OCI-LY7 (cell line): ENCODE measurements at regions not wholly inside any gene's neighbourhood (a gene's known extent, or its start where the extent isn't known, plus 50 kb on each side); places are given as distances from the start of the nearest gene placed in this dataset.

Source experiments
- BruUV-seq: library from RNA; stranded (reverse); fragments of 400-500 nt; replicated peaks from 2 replicates; lab custom pipeline; 2021; lab: Mats Ljungman, UMichigan
- CTCF ChIA-PET: fragments of 300-600 bp; sonication (Branson Sonifier 250); formaldehyde crosslinking; loops from one replicate; lab custom pipeline; 2022; ENCODE audit warnings: antibody characterized with exemption; ENCODE audit not compliant: unreplicated experiment; lab: Charles Lee
- POLR2A ChIA-PET: fragments of 300-600 bp; sonication (Branson Sonifier 250); formaldehyde crosslinking; loops from one replicate; lab custom pipeline; 2022; ENCODE audit warnings: antibody characterized with exemption; lab: Charles Lee
- DNase-seq: peaks from one replicate; pipeline ENCODE4 v3.0.0-alpha.2; 2015; ENCODE audit warnings: low spot score
- H2AFZ ChIP-seq: fragments of 200-600 bp; sonication (generic), shearing (Covaris generic); 2 replicates; pipeline ENCODE4 v1.6.1; 2014; ENCODE audit warnings: mild to moderate bottlenecking, antibody characterized with exemption, low read length, moderate library complexity
- H3K27ac ChIP-seq: fragments of 200-600 bp; sonication (generic); 2 replicates; pipeline ENCODE4 v1.5.1; 2014; ENCODE audit warnings: mixed run types, low read depth, mild to moderate bottlenecking, moderate library complexity, low read length, inconsistent platforms; ENCODE audit not compliant: poor library complexity, severe bottlenecking
- H3K36me3 ChIP-seq: fragments of 200-600 bp; sonication (generic); 2 replicates; pipeline ENCODE4 v1.6.1; 2014; ENCODE audit warnings: mild to moderate bottlenecking, antibody characterized with exemption, low read length, moderate library complexity, mixed read lengths; ENCODE audit not compliant: insufficient read depth
- H3K4me1 ChIP-seq: fragments of 200-600 bp; sonication (generic); 2 replicates; pipeline ENCODE4 v1.5.1; 2014; ENCODE audit warnings: mild to moderate bottlenecking, low read length; ENCODE audit not compliant: insufficient read depth, poor library complexity, severe bottlenecking
- H3K4me2 ChIP-seq: fragments of 200-600 bp; sonication (generic); 2 replicates; pipeline ENCODE4 v1.6.1; 2014; ENCODE audit warnings: mild to moderate bottlenecking, low read length
- H3K4me3 ChIP-seq: fragments of 200-600 bp; sonication (generic); 2 replicates; pipeline ENCODE4 v1.5.1; 2014; ENCODE audit warnings: mild to moderate bottlenecking, low read depth, low read length; ENCODE audit not compliant: poor library complexity, severe bottlenecking
- H3K79me2 ChIP-seq: fragments of 200-600 bp; sonication (generic); 2 replicates; pipeline ENCODE4 v1.6.1; 2016; ENCODE audit warnings: low read depth, mild to moderate bottlenecking, low read length, moderate library complexity, mixed read lengths; ENCODE audit not compliant: insufficient read depth
- H3K9me2 ChIP-seq: fragments of 200-600 bp; sonication (generic); 2 replicates; pipeline ENCODE4 v1.6.1; 2016; ENCODE audit warnings: mild to moderate bottlenecking, low read length, mixed read lengths; ENCODE audit not compliant: insufficient read depth
- H3K9me3 ChIP-seq: fragments of 200-600 bp; sonication (generic); 2 replicates; pipeline ENCODE4 v1.6.1; 2014; ENCODE audit warnings: mild to moderate bottlenecking, mixed run types, low read length, mixed read lengths
- H4K20me1 ChIP-seq: fragments of 200-600 bp; sonication (generic); 2 replicates; pipeline ENCODE4 v1.6.1; 2014; ENCODE audit warnings: mild to moderate bottlenecking, antibody characterized with exemption, low read length, moderate library complexity, mixed read lengths; ENCODE audit not compliant: insufficient read depth
- EZH2phosphoT487 ChIP-seq: fragments of 200-600 bp; sonication (generic); IDR thresholded peaks from 2 replicates; pipeline ENCODE4 v1.6.1; 2018; ENCODE audit warnings: low read depth, borderline replicate concordance, mild to moderate bottlenecking, mixed run types, antibody characterized with exemption, low read length, moderate library complexity, mixed read lengths
- intact Hi-C: fragments of 100-400 bp; cut with micrococcal nuclease; formaldehyde crosslinking; loops from one replicate; pipeline ENCODE4 v1.10.0; 2022; ENCODE audit not compliant: unreplicated experiment
- TF ChIP-seq, protein P1 (sequence below): fragments of 200-600 bp; sonication (generic); conservative IDR thresholded peaks from 2 replicates; pipeline ENCODE4 v1.5.1; 2014; ENCODE audit warnings: mild to moderate bottlenecking, antibody characterized with exemption, low read length, moderate library complexity, mixed read lengths

DNA sequence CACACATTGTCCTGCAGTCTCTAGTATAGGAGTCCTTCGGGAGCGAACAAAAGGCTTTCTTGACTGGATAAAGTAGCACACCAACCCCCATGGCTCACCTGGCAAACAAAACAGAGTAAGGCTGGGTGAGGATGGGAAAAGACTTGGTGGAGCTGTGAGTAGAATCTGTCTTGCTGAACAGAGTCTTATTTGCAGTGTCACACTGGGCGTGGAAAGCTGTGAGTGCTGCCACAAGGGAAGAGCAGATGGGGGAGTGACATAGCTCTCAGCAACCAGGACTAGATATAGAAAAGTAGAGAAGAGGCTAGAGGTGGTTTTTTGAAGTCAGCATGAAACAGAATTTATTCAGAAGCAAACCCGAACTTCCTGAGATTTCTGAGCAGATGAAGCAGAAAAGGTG, 137.2 kb upstream of the ESX1 start:
- CTCF ChIA-PET = interaction anchor here (0.6 kb wide), 1 partner anchor 24 kb away, joined by 3 read pairs; no protein-coding TSS in a partner anchor
- H3K36me3 ChIP-seq = no peaks in the 10 kb centered on the region
- POLR2A ChIA-PET = interaction anchor here (0.9 kb wide), 1 partner anchor 11 kb away, joined by 3 read pairs; no protein-coding TSS in a partner anchor
- no peaks in the 10 kb centered on the region for H3K9me3 ChIP-seq
- no peak for DNase-seq
- H3K27ac ChIP-seq = no peak overlapping the region
- no peak overlapping the region for H3K4me3 ChIP-seq
- intact Hi-C loops = no loop called here
- no TSS peak for BruUV-seq
- TF ChIP-seq EZH2phosphoT487 = no peak
- TF ChIP-seq, protein P1, sequence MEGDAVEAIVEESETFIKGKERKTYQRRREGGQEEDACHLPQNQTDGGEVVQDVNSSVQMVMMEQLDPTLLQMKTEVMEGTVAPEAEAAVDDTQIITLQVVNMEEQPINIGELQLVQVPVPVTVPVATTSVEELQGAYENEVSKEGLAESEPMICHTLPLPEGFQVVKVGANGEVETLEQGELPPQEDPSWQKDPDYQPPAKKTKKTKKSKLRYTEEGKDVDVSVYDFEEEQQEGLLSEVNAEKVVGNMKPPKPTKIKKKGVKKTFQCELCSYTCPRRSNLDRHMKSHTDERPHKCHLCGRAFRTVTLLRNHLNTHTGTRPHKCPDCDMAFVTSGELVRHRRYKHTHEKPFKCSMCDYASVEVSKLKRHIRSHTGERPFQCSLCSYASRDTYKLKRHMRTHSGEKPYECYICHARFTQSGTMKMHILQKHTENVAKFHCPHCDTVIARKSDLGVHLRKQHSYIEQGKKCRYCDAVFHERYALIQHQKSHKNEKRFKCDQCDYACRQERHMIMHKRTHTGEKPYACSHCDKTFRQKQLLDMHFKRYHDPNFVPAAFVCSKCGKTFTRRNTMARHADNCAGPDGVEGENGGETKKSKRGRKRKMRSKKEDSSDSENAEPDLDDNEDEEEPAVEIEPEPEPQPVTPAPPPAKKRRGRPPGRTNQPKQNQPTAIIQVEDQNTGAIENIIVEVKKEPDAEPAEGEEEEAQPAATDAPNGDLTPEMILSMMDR = no peak
- no peak overlapping the region for H2AFZ ChIP-seq
- H3K79me2 ChIP-seq = no peaks in the 10 kb centered on the region
- H3K9me2 ChIP-seq = no peaks in the 10 kb centered on the region
- H3K4me2 ChIP-seq = no peak overlapping the region
- no peaks in the 10 kb centered on the region for H4K20me1 ChIP-seq
- no peaks in the 10 kb centered on the region for H3K4me1 ChIP-seq

DNA sequence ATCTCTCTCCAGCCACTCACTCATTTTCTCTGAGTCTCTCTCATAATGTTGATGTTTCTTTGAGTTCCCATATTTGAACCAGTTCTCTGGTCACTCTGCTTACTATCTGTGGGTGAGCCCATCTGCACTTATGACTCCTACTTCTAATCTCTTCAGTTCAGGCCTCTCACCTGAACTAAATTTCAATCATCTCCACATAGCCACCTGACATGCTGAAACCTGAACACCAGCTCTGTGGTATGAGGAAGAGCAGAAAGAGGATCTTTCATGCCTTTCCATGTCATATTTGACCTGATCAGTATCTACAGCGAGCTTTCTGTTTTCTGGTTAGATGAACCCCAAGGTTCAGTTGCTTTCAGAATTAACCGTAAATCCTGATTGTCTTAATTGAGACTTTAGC, 122.2 kb upstream of the ESX1 start:
- Histone ChIP-seq H3K36me3 (no peaks in the 10 kb centered on the region), H4K20me1 (no peaks in the 10 kb centered on the region), H3K4me2 (no peak overlapping the region), H3K4me1 (no peaks in the 10 kb centered on the region), H2AFZ (no peak overlapping the region), H3K79me2 (no peaks in the 10 kb centered on the region), H3K4me3 (no peak overlapping the region), H3K27ac (no peak overlapping the region), H3K9me2 (no peaks in the 10 kb centered on the region), H3K9me3 (no peaks in the 10 kb centered on the region)
- no TSS peak for BruUV-seq
- intact Hi-C loops = no loop called here
- TF ChIP-seq, protein P1 = no peak
- no peak for TF ChIP-seq EZH2phosphoT487
- CTCF ChIA-PET = no interaction called here
- POLR2A ChIA-PET = no interaction called here
- DNase-seq = no peak

DNA sequence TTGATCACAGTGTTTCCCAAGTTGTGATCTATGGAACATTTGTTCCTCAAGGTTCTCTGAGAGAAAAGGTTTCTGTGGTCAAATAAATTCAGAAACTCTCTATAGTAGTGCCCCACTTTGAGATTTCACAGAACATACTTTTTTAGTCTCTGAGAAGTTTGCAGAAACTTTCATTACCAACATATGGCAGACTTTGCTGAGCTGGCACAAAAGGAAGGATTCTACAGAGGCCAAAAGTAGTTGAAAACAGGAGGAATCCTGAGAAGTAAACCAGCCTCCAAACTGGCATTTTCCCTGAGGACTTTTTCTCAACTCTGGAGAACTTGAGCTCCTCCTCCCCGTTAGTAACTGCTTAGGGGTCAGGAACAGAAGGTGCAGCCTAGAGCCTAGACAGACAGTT, 117.8 kb upstream of the ESX1 start:
- TF ChIP-seq, protein P1 = no peak
- TF ChIP-seq EZH2phosphoT487 = no peak
- Histone ChIP-seq H3K9me3 (no peaks in the 10 kb centered on the region), H3K4me1 (no peaks in the 10 kb centered on the region), H3K27ac (no peak overlapping the region), H4K20me1 (no peaks in the 10 kb centered on the region), H3K9me2 (no peaks in the 10 kb centered on the region), H3K4me3 (no peak overlapping the region), H3K36me3 (no peaks in the 10 kb centered on the region), H3K4me2 (no peak overlapping the region), H2AFZ (no peak overlapping the region), H3K79me2 (no peaks in the 10 kb centered on the region)
- ChIA-PET POLR2A (no interaction called here), CTCF (no interaction called here)
- BruUV-seq = no TSS peak
- intact Hi-C loops = no loop called here
- DNase-seq = no peak
